AG08396 (cell line): ENCODE measurements at regions not wholly inside any gene's neighbourhood (a gene's known extent, or its start where the extent isn't known, plus 50 kb on each side); places are given as distances from the start of the nearest gene placed in this dataset.
"Not testable (repeated sequence)": the region's sequence is repeated elsewhere in the genome, so short reads cannot be mapped to it uniquely, and the experiment has no call there.

Experiments
- DNase-seq: peaks from one replicate; pipeline ENCODE4 v3.0.0; 2012; ENCODE audit warnings: low spot score, mixed read lengths

DNA sequence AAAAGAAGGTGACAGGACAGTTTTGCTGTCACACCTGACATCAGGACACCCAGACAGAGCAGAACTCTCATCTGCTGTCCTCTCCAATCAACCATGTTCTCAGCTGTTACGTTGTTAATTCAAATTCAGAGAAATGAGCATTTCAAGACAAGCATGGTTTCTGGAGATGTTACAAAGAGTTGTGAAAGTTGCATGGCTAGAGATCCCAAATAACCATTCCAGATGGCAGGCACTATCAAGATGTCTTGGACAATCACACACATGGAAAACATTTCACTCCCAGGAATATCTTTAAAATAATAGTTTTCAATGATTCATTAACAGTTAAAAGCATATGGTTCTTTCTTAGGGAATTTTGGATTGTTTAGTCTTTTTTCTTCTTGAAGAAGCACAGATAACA lies 533.1 kb downstream of the AGTPBP1 start:
- no peak for DNase-seq

DNA sequence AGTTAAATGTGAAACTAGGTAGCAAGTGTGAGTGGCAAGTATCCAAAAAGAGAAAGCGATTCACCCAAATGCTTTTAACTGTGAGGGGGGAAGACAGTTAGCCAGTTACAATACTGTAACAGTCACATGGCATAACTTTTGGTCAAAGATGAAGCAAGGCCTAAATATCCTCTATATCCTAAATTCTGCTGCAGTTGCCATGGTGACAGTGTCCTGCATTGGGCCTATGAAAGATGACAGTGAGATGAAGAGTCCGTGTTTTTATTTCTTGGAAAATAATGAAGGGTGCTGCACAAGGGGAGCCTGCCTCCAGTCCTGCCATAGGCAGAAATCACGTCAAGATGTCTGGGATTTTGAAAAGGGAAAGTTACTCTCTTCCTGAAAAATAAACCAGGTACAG lies 534.6 kb downstream of the NTRK2 start:
- DNase-seq = no peak

DNA sequence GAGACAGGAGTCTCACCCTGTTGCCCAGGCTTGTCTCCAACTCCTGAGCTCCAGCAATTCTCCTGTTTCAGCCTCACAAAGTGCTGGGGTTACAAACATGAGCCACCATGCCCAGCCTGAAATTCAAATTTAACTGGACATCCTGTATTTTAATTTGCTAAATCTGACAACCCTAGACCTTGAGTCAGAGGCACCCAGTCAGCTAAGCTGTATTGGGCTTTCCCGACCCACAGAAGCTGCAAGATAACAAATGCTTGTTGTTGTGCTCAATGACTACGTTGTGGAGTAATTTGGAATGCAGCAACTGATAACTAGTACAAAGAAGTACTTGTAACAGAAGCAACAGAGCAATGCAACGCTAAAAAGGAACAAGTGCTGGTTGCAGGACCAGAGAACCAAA lies 533.1 kb downstream of the NTRK2 start:
- DNase-seq = no peak

GRCh38 chr9:85200726-85201404 lies 531.3 kb downstream of the NTRK2 start:
- DNase-seq = no peak

DNA sequence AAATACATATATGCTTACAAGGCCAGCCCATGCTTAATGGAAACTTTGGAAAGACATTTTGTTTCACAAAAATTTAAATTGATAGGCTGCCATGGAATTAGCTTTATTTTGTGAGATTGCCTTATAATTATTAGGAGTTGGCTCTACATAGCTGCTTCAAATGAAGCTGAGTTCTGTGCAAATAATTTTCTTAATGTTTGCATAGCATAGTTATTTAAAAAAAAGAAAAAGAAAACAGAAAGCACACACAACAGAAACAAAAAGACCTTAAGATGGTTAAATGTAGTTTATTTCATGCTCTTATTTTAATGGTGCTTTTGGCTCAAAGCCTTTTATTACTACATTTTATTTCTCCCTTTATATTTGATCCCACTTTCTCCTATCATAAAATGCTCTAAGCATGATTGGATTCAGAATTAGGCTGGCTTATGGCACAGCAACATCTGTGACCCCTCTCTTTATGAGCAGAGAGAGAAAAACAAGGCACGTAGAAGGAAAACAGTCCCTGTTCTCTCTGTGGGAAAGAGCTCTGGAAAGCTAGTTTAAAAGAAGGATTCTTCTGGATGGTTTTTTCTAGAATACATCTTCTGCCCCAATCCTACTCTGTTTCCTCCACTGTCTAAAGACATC lies 530.5 kb downstream of the NTRK2 start:
- no peak for DNase-seq

DNA sequence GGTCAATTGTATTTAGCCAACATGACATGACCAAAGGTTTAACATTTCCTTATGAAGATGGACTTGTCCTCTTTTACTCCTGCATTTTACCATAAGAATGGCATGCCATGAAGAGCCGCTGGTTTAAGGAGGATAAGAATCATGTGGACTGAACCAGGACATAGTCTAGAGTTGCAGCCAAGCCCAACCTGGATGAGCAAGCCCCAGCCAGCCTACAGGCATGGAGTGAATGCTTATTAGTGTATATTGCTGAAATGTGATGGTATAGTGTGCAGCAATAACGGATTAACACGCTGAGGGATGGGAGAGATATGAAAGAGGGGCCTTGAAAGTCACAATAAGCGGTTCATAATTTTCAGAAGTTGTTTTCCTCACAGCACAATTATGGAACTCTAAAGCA lies 523.2 kb downstream of the NTRK2 start:
- no peak for DNase-seq

GRCh38 chr9:85186218-85186585 lies 516.7 kb downstream of the NTRK2 start:
- no peak for DNase-seq

DNA sequence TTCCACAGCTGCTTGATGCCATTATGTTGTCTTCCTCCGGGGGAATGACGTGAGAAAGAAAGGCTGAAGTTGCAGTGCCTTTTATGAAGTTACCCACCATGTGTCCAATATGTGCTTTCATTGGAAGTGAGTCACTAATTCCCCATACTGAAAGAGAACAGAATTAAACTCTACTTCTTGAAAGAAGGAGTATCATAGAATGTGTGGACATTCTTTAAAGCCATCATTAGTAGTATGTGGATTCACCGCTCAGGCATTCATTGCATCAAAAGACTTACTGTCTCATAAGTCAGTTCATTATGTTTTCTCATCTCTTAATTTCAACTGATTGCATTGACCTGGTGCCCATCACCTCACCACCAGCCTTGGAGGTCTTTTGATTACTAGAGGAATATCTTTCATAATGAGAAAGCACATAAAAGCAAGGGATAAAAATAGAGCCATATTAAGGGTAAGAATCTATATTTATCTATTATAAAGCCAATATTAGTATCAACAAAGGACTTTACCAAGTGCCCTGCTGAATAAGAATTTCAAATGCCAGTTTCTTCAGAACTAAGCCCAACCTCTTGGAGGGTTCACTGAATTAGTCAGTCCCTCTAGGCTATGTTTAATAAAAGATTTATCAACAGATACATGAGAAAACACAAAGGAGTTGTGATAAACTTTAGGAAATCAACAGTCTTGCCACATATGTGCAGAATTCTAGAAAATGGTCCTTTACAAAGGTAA lies 516.1 kb downstream of the NTRK2 start:
- DNase-seq = no peak

- DNase-seq = no peak
Observed at GRCh38 chr9:85182383-85182782, 512.9 kb downstream of the NTRK2 start.

- no peak for DNase-seq
Observed at GRCh38 chr9:85178474-85178873, 508.9 kb downstream of the NTRK2 start.

- no peak for DNase-seq
Observed at GRCh38 chr9:85173967-85174366, 504.4 kb downstream of the NTRK2 start.

- no peak for DNase-seq
Observed at GRCh38 chr9:85172001-85172978, 502.8 kb downstream of the NTRK2 start.

DNA sequence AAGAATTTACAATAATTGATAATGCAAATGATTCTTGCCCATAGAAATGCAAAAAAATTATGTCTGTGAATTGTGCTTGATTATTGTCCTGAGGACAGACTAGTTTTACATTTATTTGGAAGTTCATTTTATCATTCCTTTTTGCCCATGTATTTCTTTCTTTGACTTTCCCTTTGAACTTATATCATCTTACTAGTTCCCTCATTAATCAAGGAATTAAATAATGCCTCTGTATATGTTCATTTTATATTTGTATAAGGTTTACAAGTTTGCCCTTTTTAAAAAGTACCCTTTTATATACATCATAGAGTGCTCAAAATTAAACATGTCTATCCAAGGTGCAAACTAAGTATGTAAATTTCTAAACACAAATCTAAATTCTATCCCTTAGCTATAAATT lies 501.6 kb downstream of the NTRK2 start:
- DNase-seq = no peak

GRCh38 chr9:85168412-85168811 lies 498.9 kb downstream of the NTRK2 start:
- DNase-seq = no peak

DNA sequence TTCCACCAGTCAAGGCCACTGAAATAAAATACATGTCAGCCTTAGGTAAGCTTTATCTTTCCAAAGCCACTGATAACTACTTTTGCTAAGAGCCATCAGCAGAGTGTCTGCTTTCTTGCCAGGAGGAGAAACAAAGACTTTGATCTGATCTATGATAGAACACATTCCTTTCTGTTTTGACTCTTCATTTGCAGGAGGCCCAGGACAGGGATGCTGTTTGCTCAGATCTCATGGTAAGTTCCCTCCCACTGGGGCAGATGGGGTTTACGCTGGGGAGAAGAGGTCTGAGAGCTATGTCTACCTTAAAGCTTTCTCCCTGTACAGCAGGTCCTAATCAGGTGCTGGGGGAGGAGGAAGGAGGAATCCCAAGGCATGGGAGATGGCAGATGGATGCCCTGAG lies 497.6 kb downstream of the NTRK2 start:
- no peak for DNase-seq

DNA sequence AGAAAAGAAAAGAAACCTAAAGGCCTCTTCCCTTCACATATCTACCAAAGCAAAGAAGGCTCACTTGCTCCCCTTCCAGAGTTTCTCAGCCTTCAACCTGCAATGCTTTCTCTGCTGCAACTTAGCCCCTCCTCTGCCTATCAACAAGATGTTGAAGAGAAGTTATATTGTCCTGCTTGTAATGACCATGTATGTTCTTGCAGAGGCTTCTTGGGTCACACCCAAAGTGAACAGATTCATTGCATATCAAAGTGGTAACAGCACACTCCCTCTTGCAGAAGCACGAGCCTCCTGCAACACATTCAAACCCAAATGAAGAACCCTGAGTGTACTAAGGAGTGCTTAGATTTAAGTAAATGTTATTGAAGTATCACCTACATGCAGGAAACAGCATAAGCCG lies 494.3 kb downstream of the NTRK2 start:
- no peak for DNase-seq

DNA sequence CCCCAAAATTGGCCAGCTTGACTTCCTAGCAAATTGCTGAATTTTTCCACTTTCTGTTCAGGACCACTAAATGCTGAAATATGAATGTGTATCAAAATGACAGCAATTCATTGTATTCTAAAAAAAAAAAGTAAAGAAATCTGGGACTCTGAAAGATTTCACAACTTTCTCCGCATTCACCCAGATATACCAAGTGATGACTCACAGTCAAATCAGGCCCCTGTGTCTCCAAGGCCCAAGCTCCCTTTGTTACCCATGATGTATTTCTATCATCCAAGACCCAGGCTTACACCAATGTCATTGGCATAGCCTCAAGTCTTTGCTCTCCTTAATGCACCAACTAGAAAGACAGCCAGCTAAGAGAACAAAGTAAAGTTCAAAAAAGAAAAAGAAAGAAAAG lies 493.9 kb downstream of the NTRK2 start:
- DNase-seq = no peak

DNA sequence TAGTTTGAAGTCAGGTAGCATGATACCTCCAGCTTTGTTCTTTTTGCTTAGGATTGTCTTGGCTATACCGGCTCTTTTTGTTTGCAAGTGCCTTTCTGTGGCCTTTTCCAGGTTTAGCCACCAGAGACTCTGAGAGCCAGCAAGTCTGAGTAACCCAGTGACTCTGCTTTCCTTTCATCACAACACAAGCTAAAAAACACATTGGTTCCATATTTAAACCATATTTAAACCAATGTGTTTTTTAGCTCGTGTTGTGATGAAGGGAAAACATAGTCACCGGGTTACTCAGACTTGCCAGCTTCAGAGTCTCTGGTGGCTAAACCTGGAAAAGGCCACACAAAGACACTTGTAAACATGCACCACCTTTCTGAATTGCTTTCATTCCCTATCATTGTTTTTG lies 493.3 kb downstream of the NTRK2 start:
- DNase-seq = no peak

DNA sequence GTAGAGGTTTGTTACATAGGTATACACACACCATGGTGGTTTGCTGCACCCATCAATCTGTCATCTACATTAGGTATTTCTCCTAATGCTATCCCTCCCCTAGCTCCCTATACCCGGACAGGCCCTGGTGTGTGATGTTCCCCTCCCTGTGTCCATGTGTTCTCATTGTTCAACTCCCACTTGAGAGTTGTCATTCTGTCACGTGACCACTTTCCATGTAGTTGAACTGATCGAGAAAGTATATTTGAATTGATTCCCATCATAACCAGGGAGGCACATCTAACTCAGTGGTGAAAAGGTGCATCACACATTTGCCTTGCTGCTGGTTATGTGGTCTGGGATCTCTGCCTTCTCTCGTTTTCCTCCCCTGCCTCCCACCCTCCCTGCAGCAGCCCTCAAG lies 491.4 kb downstream of the NTRK2 start:
- not testable (repeated sequence) for DNase-seq

DNA sequence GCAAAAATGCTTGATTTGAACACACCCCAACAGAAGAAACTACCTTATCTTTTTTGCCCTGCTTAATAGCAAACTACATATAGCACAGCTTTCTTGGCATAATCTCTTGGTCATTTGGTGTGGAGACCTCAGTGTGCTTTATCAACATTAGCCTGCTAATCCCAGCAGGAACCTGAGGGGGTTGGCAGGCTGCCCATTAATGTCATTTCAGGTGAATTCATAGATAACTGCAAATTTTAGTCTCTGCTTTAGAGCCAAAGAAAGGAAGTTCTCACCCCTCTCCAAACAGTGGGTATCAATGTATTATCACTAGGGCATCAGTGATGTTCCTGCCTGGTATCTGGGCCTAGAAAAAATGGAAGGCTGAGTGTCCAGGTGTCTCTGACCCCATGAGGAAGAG lies 489.0 kb downstream of the NTRK2 start:
- DNase-seq = no peak

- DNase-seq = no peak
Observed at GRCh38 chr9:85157772-85158171, 488.2 kb downstream of the NTRK2 start.

DNA sequence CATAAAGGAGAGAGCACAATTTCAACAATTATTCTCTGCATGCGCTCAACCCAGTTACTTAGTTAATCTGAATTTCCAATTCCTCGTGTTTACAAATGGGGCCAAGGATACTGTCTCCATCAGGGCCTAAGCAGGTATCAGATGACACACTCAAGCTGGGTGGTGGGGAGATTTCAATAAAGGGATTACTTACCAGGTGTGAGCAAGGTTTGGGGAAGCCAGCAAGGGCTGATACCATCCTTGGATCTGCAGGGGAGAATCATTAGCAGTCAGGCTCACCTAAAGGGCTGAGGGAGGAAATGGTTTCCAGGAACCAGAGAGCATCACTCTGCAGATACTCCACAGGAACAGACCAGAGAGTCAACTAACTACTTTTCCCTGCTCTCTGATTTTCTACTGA lies 487.1 kb downstream of the NTRK2 start:
- DNase-seq = no peak
